SK-N-SH treated with all-trans-retinoic acid at 6 μM for 48 hours (cell line): ENCODE measurements at regions not wholly inside any gene's neighbourhood (a gene's known extent, or its start where the extent isn't known, plus 50 kb on each side); places are given as distances from the start of the nearest gene placed in this dataset.

ENCODE experiments used
- ATAC-seq: fragments of 200-7000 bp; cut with Tn5 transposase; 3 replicates; pipeline ENCODE4 v1.9.1; 2020; ENCODE audit warnings: mild to moderate bottlenecking, moderate library complexity
- ARNTL ChIP-seq: fragments of 450-650 bp; formaldehyde crosslinking; IDR thresholded peaks from 2 replicates; pipeline ENCODE4 v1.5.0; 2020; ENCODE audit warnings: low read depth, mild to moderate bottlenecking, moderate library complexity, borderline replicate concordance
- CREB5 ChIP-seq: fragments of 250-450 bp; sonication (Bioruptor Pico); IDR thresholded peaks from 2 replicates; pipeline ENCODE4 v1.5.1; 2020; ENCODE audit warnings: low read depth, mild to moderate bottlenecking, moderate library complexity
- CSDC2 ChIP-seq: fragments of 250-450 bp; sonication (Bioruptor Pico); IDR thresholded peaks from 2 replicates; pipeline ENCODE4 v1.5.0; 2020; ENCODE audit warnings: mild to moderate bottlenecking, moderate library complexity
- CSRNP3 ChIP-seq: fragments of 250-450 bp; sonication (Bioruptor Pico); IDR thresholded peaks from 2 replicates; pipeline ENCODE4 v1.5.1; 2021; ENCODE audit warnings: mild to moderate bottlenecking, moderate library complexity
- ESRRG ChIP-seq: fragments of 250-450 bp; sonication (Bioruptor Pico); IDR thresholded peaks from 2 replicates; pipeline ENCODE4 v1.6.1; 2021; ENCODE audit warnings: mild to moderate bottlenecking
- GLIS3 ChIP-seq: fragments of 250-450 bp; sonication (Bioruptor Pico); IDR thresholded peaks from 2 replicates; pipeline ENCODE4 v1.5.0; 2020; ENCODE audit warnings: mild to moderate bottlenecking, moderate library complexity
- ISL1 ChIP-seq: fragments of 250-450 bp; sonication (Bioruptor Pico); IDR thresholded peaks from 2 replicates; pipeline ENCODE4 v2.1.2; 2022; ENCODE audit warnings: mild to moderate bottlenecking, moderate library complexity
- OSR1 ChIP-seq: fragments of 250-450 bp; sonication (Bioruptor Pico); IDR thresholded peaks from 2 replicates; pipeline ENCODE4 v1.8.0; 2022; ENCODE audit warnings: moderate library complexity, mild to moderate bottlenecking, inconsistent platforms
- PATZ1 ChIP-seq: fragments of 250-450 bp; sonication (Bioruptor Pico); IDR thresholded peaks from 2 replicates; pipeline ENCODE4 v1.8.0; 2020; ENCODE audit warnings: mild to moderate bottlenecking, moderate library complexity, borderline replicate concordance
- POU6F1 ChIP-seq: fragments of 250-450 bp; sonication (Bioruptor Pico); IDR thresholded peaks from 2 replicates; pipeline ENCODE4 v1.8.0; 2021; ENCODE audit warnings: low read depth, mild to moderate bottlenecking, moderate library complexity, borderline replicate concordance
- SNAI2 ChIP-seq: fragments of 250-450 bp; sonication (Bioruptor Pico); IDR thresholded peaks from 2 replicates; pipeline ENCODE4 v1.5.0; 2020; ENCODE audit warnings: mild to moderate bottlenecking, moderate library complexity
- TCF4 ChIP-seq: fragments of 250-450 bp; sonication (Bioruptor Pico); IDR thresholded peaks from 2 replicates; pipeline ENCODE4 v1.8.0; 2021; ENCODE audit warnings: mild to moderate bottlenecking, moderate library complexity, borderline replicate concordance
- TOX ChIP-seq: fragments of 250-450 bp; sonication (Bioruptor Pico); IDR thresholded peaks from 2 replicates; pipeline ENCODE4 v1.8.0; 2021; ENCODE audit warnings: mild to moderate bottlenecking, moderate library complexity, borderline replicate concordance
- TSHZ2 ChIP-seq: fragments of 250-450 bp; sonication (Bioruptor Pico); IDR thresholded peaks from 2 replicates; pipeline ENCODE4 v1.5.0; 2020; ENCODE audit warnings: mild to moderate bottlenecking, moderate library complexity
- ZC3H10 ChIP-seq: fragments of 250-450 bp; sonication (Bioruptor Pico); IDR thresholded peaks from 2 replicates; pipeline ENCODE4 v1.5.1; 2021; ENCODE audit warnings: mild to moderate bottlenecking, moderate library complexity
- ZFP3 ChIP-seq: fragments of 250-450 bp; sonication (Bioruptor Pico); IDR thresholded peaks from 2 replicates; pipeline ENCODE4 v1.5.0; 2020; ENCODE audit warnings: mild to moderate bottlenecking, moderate library complexity
- ZNF565 ChIP-seq: fragments of 450-650 bp; formaldehyde crosslinking; conservative IDR thresholded peaks from 2 replicates; pipeline ENCODE4 v1.5.0; 2020; ENCODE audit warnings: low read depth, mild to moderate bottlenecking, moderate library complexity
- ZNF70 ChIP-seq: fragments of 450-650 bp; formaldehyde crosslinking; IDR thresholded peaks from 2 replicates; pipeline ENCODE4 v1.5.0; 2020; ENCODE audit warnings: mild to moderate bottlenecking, moderate library complexity
- ZNF8 ChIP-seq: fragments of 450-650 bp; formaldehyde crosslinking; IDR thresholded peaks from 2 replicates; pipeline ENCODE4 v1.5.0; 2020; ENCODE audit warnings: mild to moderate bottlenecking, moderate library complexity

- TF ChIP-seq CSRNP3 (CRISPR knock-in tag) (no peak), GLIS3 (no peak), ZNF565 (CRISPR knock-in tag) (no peak), POU6F1 (no peak), ZC3H10 (CRISPR knock-in tag) (no peak)
- TF ChIP-seq, all 23 proteins: peak for 0
Observed at GRCh38 chr2:23134726-23135125, 250.3 kb upstream of the KLHL29 start (continued).

DNA sequence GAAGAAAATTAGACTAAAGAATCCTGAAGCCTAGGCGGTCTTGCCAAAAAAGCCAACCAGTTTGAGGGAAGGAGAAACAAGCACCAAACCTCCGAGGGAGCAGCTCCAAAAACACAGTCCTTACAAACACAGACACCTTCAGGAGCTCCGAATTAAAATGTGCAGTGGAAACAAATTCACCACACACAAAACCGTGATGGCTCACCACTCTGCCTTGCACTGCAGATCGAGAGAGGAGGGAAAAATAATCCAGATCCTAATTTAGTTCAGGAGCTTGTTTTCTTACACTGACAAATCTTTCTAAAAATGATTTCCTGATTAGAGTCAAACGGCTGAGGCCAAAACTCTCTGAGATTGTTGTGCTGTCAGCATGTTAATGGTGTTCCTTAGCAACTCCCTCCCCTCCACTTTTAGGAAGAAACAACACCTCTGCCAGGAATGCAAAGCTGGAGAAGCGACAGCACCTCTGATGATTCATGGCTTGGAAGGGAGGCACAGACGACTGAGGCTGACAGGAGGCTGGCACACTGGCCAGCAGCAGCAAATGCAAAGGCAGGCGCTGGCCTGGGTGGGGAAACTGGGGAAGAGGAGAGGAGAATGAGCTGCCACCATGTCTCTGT, 249.4 kb upstream of the KLHL29 start:
- TF ChIP-seq POU6F1 = no peak
- TF ChIP-seq ESRRG (CRISPR knock-in tag) = no peak
- TF ChIP-seq ZNF8 = no peak
- no peak for TF ChIP-seq ARNTL (CRISPR knock-in tag)
- no peak for TF ChIP-seq CSDC2 (CRISPR knock-in tag)
- TF ChIP-seq CSRNP3 (CRISPR knock-in tag) = no peak
- TF ChIP-seq TCF4 (CRISPR knock-in tag) = no peak
- TF ChIP-seq ZC3H10 (CRISPR knock-in tag) = no peak
- no peak for TF ChIP-seq ZNF565 (CRISPR knock-in tag)
- TF ChIP-seq PATZ1 (CRISPR knock-in tag) = no peak
- no peak for TF ChIP-seq OSR1 (CRISPR knock-in tag)
- no peak for TF ChIP-seq ISL1 (CRISPR knock-in tag)
- no peak for TF ChIP-seq SNAI2 (CRISPR knock-in tag)
- TF ChIP-seq GLIS3 = no peak
- no peak for TF ChIP-seq CREB5 (CRISPR knock-in tag)
- TF ChIP-seq TSHZ2 (CRISPR knock-in tag) = no peak
- no peak for TF ChIP-seq ZNF70 (CRISPR knock-in tag)
- no peak for TF ChIP-seq ZFP3 (CRISPR knock-in tag)
- TF ChIP-seq TOX (CRISPR knock-in tag) = no peak
- TF ChIP-seq, all 23 proteins: peak for 0
- no peak for ATAC-seq
